GM21528 (cell line): ENCODE measurements at regions not wholly inside any gene's neighbourhood (a gene's known extent, or its start where the extent isn't known, plus 50 kb on each side); places are given as distances from the start of the nearest gene placed in this dataset.
"Not testable (repeated sequence)": the region's sequence is repeated elsewhere in the genome, so short reads cannot be mapped to it uniquely, and the experiment has no call there.

Source experiments
- ATAC-seq: cut with Tn5 transposase; IDR thresholded peaks from one replicate; pipeline ENCODE4 v1.9.1; 2021; ENCODE audit warnings: mild to moderate bottlenecking, moderate library complexity; ENCODE audit not compliant: unreplicated experiment, low FRiP score

GRCh38 chr17:31686495-31686894, 172.5 kb downstream of the COPRS start:
- no peak for ATAC-seq

- ATAC-seq = no peak
Measured at GRCh38 chr17:31684901-31685300, 174.1 kb downstream of the COPRS start.

- no peak for ATAC-seq
Measured at GRCh38 chr17:31680126-31680525, 178.9 kb downstream of the COPRS start.

- no peak for ATAC-seq
Measured at GRCh38 chr17:31679667-31680066, 179.4 kb downstream of the COPRS start.

- ATAC-seq = no peak
Measured at GRCh38 chr17:31678431-31678830, 180.6 kb downstream of the COPRS start.

GRCh38 chr17:31677681-31678080, 181.4 kb downstream of the COPRS start:
- no peak for ATAC-seq

- no peak for ATAC-seq
Measured at GRCh38 chr17:31677036-31677435, 182.0 kb downstream of the COPRS start.

- not testable (repeated sequence) for ATAC-seq
Measured at GRCh38 chr17:31675392-31675791, 183.7 kb downstream of the COPRS start.

- ATAC-seq = no peak
Measured at GRCh38 chr17:31674717-31675349, 184.2 kb downstream of the COPRS start.

GRCh38 chr17:31674305-31674704, 184.7 kb downstream of the COPRS start:
- no peak for ATAC-seq

GRCh38 chr17:31673076-31673475, 186.0 kb downstream of the COPRS start:
- ATAC-seq = no peak

- no peak for ATAC-seq
Measured at GRCh38 chr17:31672161-31672819, 186.8 kb downstream of the COPRS start.

- no peak for ATAC-seq
Measured at GRCh38 chr17:31663576-31663975, 195.5 kb downstream of the COPRS start.

- ATAC-seq = no peak
Measured at GRCh38 chr17:31660684-31661083, 198.4 kb downstream of the COPRS start.

GRCh38 chr17:31657876-31658275, 201.2 kb downstream of the COPRS start:
- no peak for ATAC-seq

GRCh38 chr17:31654936-31655335, 204.1 kb downstream of the COPRS start:
- no peak for ATAC-seq

GRCh38 chr17:31653691-31654090, 205.4 kb downstream of the COPRS start:
- no peak for ATAC-seq

GRCh38 chr17:31650756-31651520, 208.1 kb downstream of the COPRS start:
- no peak for ATAC-seq

GRCh38 chr17:31649302-31649701, 209.7 kb downstream of the COPRS start:
- ATAC-seq = no peak

- ATAC-seq = no peak
Measured at GRCh38 chr17:31647661-31648060, 211.4 kb downstream of the COPRS start.

GRCh38 chr17:31646642-31647041, 212.4 kb downstream of the COPRS start:
- ATAC-seq = no peak

GRCh38 chr17:31645351-31645750, 213.7 kb downstream of the COPRS start:
- ATAC-seq = no peak
